Nephron progenitor cell (in vitro differentiated cells): ENCODE measurements at regions not wholly inside any gene's neighbourhood (a gene's known extent, or its start where the extent isn't known, plus 50 kb on each side); places are given as distances from the start of the nearest gene placed in this dataset.
"Not testable (repeated sequence)": the region's sequence is repeated elsewhere in the genome, so short reads cannot be mapped to it uniquely, and the experiment has no call there.

Source experiments
- DNase-seq: peaks from one replicate; pipeline ENCODE4 v3.0.0; 2021
- H3K27ac Mint-ChIP-seq: 2 replicates; pipeline ENCODE4 v1.8.0; 2021; ENCODE audit warnings: mild to moderate bottlenecking, moderate library complexity, mixed read lengths
- H3K27me3 Mint-ChIP-seq: 2 replicates; pipeline ENCODE4 v1.8.0; 2021; ENCODE audit warnings: mild to moderate bottlenecking, low read depth, mixed read lengths; ENCODE audit not compliant: poor library complexity
- H3K36me3 Mint-ChIP-seq: 2 replicates; pipeline ENCODE4 v1.8.0; 2021; ENCODE audit warnings: low read depth, mixed read lengths
- H3K4me1 Mint-ChIP-seq: 2 replicates; pipeline ENCODE4 v1.8.0; 2021; ENCODE audit warnings: mixed read lengths
- H3K4me3 Mint-ChIP-seq: 2 replicates; pipeline ENCODE4 v1.8.0; 2021; ENCODE audit warnings: mild to moderate bottlenecking, moderate library complexity, mixed read lengths
- H3K9me3 Mint-ChIP-seq: 2 replicates; pipeline ENCODE4 v1.8.0; 2021; ENCODE audit warnings: mild to moderate bottlenecking, moderate library complexity, mixed read lengths
- CTCF ChIP-seq: fragments of 200-600 bp; sonication (generic); IDR thresholded peaks from 2 replicates; pipeline ENCODE4 v1.5.0; 2021; ENCODE audit warnings: antibody characterized with exemption

DNA sequence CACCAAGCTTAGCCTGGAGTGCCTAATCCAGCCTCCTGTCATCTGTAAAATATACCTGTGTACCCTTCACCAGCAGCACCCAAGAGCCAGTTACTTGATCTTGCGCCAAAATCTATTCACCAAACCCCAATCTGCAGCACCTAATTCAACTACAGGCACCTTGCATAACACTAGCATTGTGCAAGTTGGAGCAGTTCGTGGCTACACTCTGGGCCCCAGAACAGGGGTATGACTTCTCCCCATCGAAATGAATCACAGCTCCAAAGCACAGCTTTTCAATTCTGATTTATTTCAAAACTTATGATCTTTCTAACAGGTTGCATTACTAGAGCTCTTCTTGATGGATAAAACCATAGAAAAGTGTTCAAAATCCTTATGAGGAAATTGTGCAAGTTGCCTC is 100.4 kb upstream of the TCF21 start:
- H3K36me3 Mint-ChIP-seq = no peaks in the 10 kb centered on the region
- H3K4me3 Mint-ChIP-seq = no peak overlapping the region
- H3K27ac Mint-ChIP-seq = no peak overlapping the region

DNA sequence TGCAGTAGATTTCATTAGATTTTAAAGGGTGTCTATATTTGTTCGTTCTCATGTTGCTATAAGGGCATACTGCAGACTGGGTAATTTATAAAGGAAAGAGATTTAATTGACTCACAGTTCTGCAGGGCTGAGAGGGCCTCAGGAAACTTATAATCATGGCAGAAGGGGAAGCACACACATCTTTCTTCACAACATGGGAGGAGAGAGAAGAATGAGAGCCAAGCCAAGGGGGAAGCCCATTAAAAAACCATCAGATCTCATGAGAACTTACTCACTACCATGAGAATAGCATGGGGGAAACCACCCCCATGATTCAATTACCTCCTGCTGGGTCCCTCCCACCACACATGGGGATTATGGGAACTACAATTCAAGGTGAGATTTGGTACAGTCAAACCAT is 99.5 kb upstream of the TCF21 start:
- H3K27ac Mint-ChIP-seq, DNase-seq, H3K36me3 Mint-ChIP-seq, H3K9me3 Mint-ChIP-seq, H3K27me3 Mint-ChIP-seq, H3K4me3 Mint-ChIP-seq, H3K4me1 Mint-ChIP-seq: not testable (repeated sequence)

More for the DNA sequence above, 100.4 kb upstream of the TCF21 start:
- Mint-ChIP-seq H3K27me3 (peaks cover 3% of the 10 kb centered on the region), H3K9me3 (no peaks in the 10 kb centered on the region), H3K4me1 (no peaks in the 10 kb centered on the region)
- no peak for DNase-seq
- TF ChIP-seq CTCF = no peak

GRCh38 chr6:133790756-133791155 is 98.2 kb upstream of the TCF21 start:
- H3K4me1 Mint-ChIP-seq, DNase-seq, H3K36me3 Mint-ChIP-seq, H3K9me3 Mint-ChIP-seq, H3K27me3 Mint-ChIP-seq, H3K4me3 Mint-ChIP-seq, H3K27ac Mint-ChIP-seq: not testable (repeated sequence)

DNA sequence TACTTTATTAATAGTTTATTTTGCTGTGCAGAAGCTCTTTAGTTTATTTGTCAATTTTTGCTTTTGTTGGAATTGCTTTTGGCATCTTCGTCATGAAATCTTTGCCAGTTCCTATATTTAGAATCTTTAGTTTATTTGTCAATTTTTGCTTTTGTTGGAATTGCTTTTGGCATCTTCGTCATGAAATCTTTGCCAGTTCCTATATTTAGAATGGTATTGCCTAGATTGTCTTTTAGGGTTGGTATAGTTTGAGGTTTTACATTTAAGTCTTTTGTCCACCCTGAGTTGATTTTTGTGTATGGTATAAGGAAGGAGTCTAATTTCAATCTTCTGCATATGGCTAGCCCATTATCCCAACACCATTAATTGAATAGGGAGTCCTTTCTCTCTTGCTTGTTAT is 93.9 kb upstream of the TCF21 start:
- not testable (repeated sequence) for DNase-seq, H3K4me1 Mint-ChIP-seq, H3K27me3 Mint-ChIP-seq, H3K4me3 Mint-ChIP-seq, H3K36me3 Mint-ChIP-seq, H3K27ac Mint-ChIP-seq
- H3K9me3 Mint-ChIP-seq = peaks cover 33% of the 10 kb centered on the region

- no peaks in the 10 kb centered on the region for H3K36me3 Mint-ChIP-seq
- no peaks in the 10 kb centered on the region for H3K4me1 Mint-ChIP-seq
- H3K9me3 Mint-ChIP-seq = peaks cover 33% of the 10 kb centered on the region
- no peak overlapping the region for H3K4me3 Mint-ChIP-seq
- peaks cover 4% of the 10 kb centered on the region for H3K27me3 Mint-ChIP-seq
- no peak overlapping the region for H3K27ac Mint-ChIP-seq
- no peak for DNase-seq
- TF ChIP-seq CTCF = no peak
Observed at GRCh38 chr6:133796235-133796634, 92.7 kb upstream of the TCF21 start.

DNA sequence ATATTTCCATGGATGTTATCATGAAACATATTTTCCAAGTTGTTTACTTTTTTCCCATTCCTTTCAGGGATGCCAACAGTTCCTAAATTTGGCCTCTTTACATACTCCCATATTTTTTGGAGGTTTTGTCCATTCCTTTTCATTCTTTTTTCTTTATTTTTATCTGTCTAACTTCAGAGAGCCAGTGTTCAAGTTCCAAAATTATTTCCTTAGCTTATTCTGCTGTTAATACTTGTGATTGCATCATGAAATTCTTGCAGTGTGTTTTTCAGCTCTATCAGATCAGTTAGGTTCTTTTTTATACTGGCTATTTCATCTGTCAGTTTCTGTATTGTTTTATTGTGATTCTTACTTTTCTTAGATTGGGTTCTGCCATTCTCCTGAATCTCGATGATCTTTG is 89.9 kb upstream of the TCF21 start:
- H3K27ac Mint-ChIP-seq = no peak overlapping the region
- peaks cover 42% of the 10 kb centered on the region for H3K9me3 Mint-ChIP-seq
- H3K36me3 Mint-ChIP-seq = no peaks in the 10 kb centered on the region
- peaks cover 4% of the 10 kb centered on the region for H3K27me3 Mint-ChIP-seq
- H3K4me3 Mint-ChIP-seq = no peak overlapping the region
- H3K4me1 Mint-ChIP-seq = no peaks in the 10 kb centered on the region
- no peak for DNase-seq
- TF ChIP-seq CTCF = no peak

GRCh38 chr6:133802861-133803260 is 86.1 kb upstream of the TCF21 start:
- H3K27ac Mint-ChIP-seq = no peak overlapping the region
- no peak overlapping the region for H3K4me3 Mint-ChIP-seq
- no peaks in the 10 kb centered on the region for H3K36me3 Mint-ChIP-seq
- TF ChIP-seq CTCF = no peak
- H3K27me3 Mint-ChIP-seq = peaks cover 4% of the 10 kb centered on the region
- no peak for DNase-seq
- H3K4me1 Mint-ChIP-seq = peaks cover 5% of the 10 kb centered on the region
- peaks cover 17% of the 10 kb centered on the region for H3K9me3 Mint-ChIP-seq

GRCh38 chr6:133804265-133804664 is 84.6 kb upstream of the TCF21 start:
- no peaks in the 10 kb centered on the region for H3K27me3 Mint-ChIP-seq
- H3K27ac Mint-ChIP-seq = no peak overlapping the region
- peaks cover 14% of the 10 kb centered on the region for H3K9me3 Mint-ChIP-seq
- peaks cover 5% of the 10 kb centered on the region for H3K4me1 Mint-ChIP-seq
- no peak for TF ChIP-seq CTCF
- DNase-seq = no peak
- H3K4me3 Mint-ChIP-seq = no peak overlapping the region
- H3K36me3 Mint-ChIP-seq = no peaks in the 10 kb centered on the region
